B cell (primary cell): ENCODE measurements at regions not wholly inside any gene's neighbourhood (a gene's known extent, or its start where the extent isn't known, plus 50 kb on each side); places are given as distances from the start of the nearest gene placed in this dataset.

Experiments used
- ATAC-seq: fragments of 200-7000 bp; cut with Tn5 transposase; one replicate; pipeline ENCODE4 v1.10.0; 2021; ENCODE audit warnings: low read depth, mild to moderate bottlenecking, moderate number of reproducible peaks, moderate library complexity
- CTCF ChIA-PET: fragments of 350-600 bp; sonication (Branson Sonifier 250); formaldehyde crosslinking; loops from one replicate; lab custom pipeline; 2021; ENCODE audit warnings: antibody characterized with exemption, inconsistent platforms; lab: Charles Lee
- POLR2A ChIA-PET: fragments of 350-600 bp; sonication (Branson Sonifier 250); formaldehyde crosslinking; loops from one replicate; lab custom pipeline; 2021; ENCODE audit warnings: antibody characterized with exemption; lab: Charles Lee
- DNase-seq: peaks from one replicate; pipeline ENCODE4 v3.0.0; 2013
- H2AFZ ChIP-seq: 2 replicates; pipeline ENCODE4 v1.6.1; 2012; ENCODE audit warnings: mild to moderate bottlenecking, low read depth, low read length; ENCODE audit not compliant: insufficient read depth, poor library complexity, severe bottlenecking
- H3K27ac ChIP-seq, 2 donors: 1 replicate in 1 of 2; 2 replicates in 1 of 2; pipeline ENCODE4 v1.5.1; 2012 to 2013; ENCODE audit warnings: low read length in 2 of 2, mild to moderate bottlenecking in 2 of 2, moderate library complexity in 1 of 2
- H3K27me3 ChIP-seq, 4 experiments: fragments of 200-600 bp in 1 of 4; sonication (generic) in 1 of 4; replicated peaks in 1 of 4; 1 replicate in 2 of 4; 2 replicates in 2 of 4; pipeline versions ENCODE4 v1.6.1 to v1.7.0; 2013 to 2016; ENCODE audit warnings: low read length in 3 of 4, mild to moderate bottlenecking in 2 of 4, mixed read lengths in 1 of 4, moderate library complexity in 1 of 4; ENCODE audit not compliant: insufficient read depth in 4 of 4, control insufficient read depth in 3 of 4; ENCODE audit errors: control extremely low read depth in 1 of 4
- H3K36me3 ChIP-seq, 2 experiments: replicated peaks in 1 of 2; 1 replicate in 1 of 2; 2 replicates in 1 of 2; pipeline versions ENCODE4 v1.6.1 to v1.7.1; 2013; ENCODE audit warnings: low read length in 1 of 2; ENCODE audit not compliant: insufficient read depth in 2 of 2, control insufficient read depth in 1 of 2; ENCODE audit errors: control extremely low read depth in 1 of 2, extremely low read depth in 1 of 2
- H3K4me1 ChIP-seq, 2 donors: fragments of 200-600 bp in 1 of 2; sonication (generic) in 1 of 2; 1 replicate in 1 of 2; 2 replicates in 1 of 2; pipeline versions ENCODE4 v1.5.1 to v1.6.1; 2013 to 2017; ENCODE audit warnings: low read length in 2 of 2; ENCODE audit not compliant: control insufficient read depth in 2 of 2, insufficient read depth in 2 of 2
- H3K4me2 ChIP-seq: replicated peaks from 2 replicates; pipeline ENCODE3; 2012; ENCODE audit warnings: mild to moderate bottlenecking, low read depth, low read length; ENCODE audit not compliant: poor library complexity, severe bottlenecking
- H3K4me3 ChIP-seq, 5 experiments: fragments of 200-600 bp in 1 of 5; sonication (generic) in 1 of 5; 1 replicate in 3 of 5; 2 replicates in 2 of 5; pipeline versions ENCODE4 v1.5.1 to v1.7.0; 2011 to 2016; ENCODE audit warnings: low read length in 4 of 5, mild to moderate bottlenecking in 4 of 5, low read depth in 2 of 5, control low read depth in 1 of 5, moderate library complexity in 1 of 5; ENCODE audit not compliant: insufficient read depth in 1 of 5; ENCODE audit errors: control extremely low read depth in 1 of 5, extremely low read depth in 1 of 5
- H3K79me2 ChIP-seq: fragments of 200-600 bp; sonication (generic); one replicate; pipeline ENCODE4 v1.6.0; 2016; ENCODE audit warnings: low read length; ENCODE audit not compliant: control insufficient read depth, insufficient read depth
- H3K9ac ChIP-seq: fragments of 200-600 bp; sonication (generic); 2 replicates; pipeline ENCODE4 v1.6.1; 2017; ENCODE audit warnings: mild to moderate bottlenecking, low read length, moderate library complexity
- H3K9me3 ChIP-seq, 3 donors: one replicate each; pipeline versions ENCODE4 v1.6.1 to v1.7.1; 2013; ENCODE audit warnings: low read length in 2 of 3; ENCODE audit not compliant: control insufficient read depth in 2 of 3, insufficient read depth in 1 of 3; ENCODE audit errors: control extremely low read depth in 1 of 3
- H4K20me1 ChIP-seq: 2 replicates; pipeline ENCODE4 v1.6.0; 2012; ENCODE audit warnings: mild to moderate bottlenecking, low read length; ENCODE audit not compliant: insufficient read depth, control insufficient read depth, poor library complexity, severe bottlenecking
- H3K27ac Mint-ChIP-seq: one replicate; pipeline ENCODE4 v1.8.0; 2021; ENCODE audit warnings: mixed read lengths
- H3K27me3 Mint-ChIP-seq: one replicate; pipeline ENCODE4 v1.8.0; 2021; ENCODE audit warnings: mixed read lengths
- H3K4me1 Mint-ChIP-seq: one replicate; pipeline ENCODE4 v1.8.0; 2021; ENCODE audit warnings: mixed read lengths
- H3K4me3 Mint-ChIP-seq: one replicate; pipeline ENCODE4 v1.8.0; 2021; ENCODE audit warnings: mixed read lengths
- H3K9me3 Mint-ChIP-seq: one replicate; pipeline ENCODE4 v1.8.0; 2022; ENCODE audit warnings: mixed read lengths; ENCODE audit not compliant: insufficient read depth
- EZH2 ChIP-seq: IDR thresholded peaks from 2 replicates; pipeline ENCODE4 v1.6.1; 2012; ENCODE audit warnings: borderline replicate concordance, low read depth, mild to moderate bottlenecking, moderate library complexity, low read length; ENCODE audit not compliant: insufficient read depth, poor library complexity, severe bottlenecking
- WGBS: methylation state at CpG from one replicate; pipeline ENCODE4 v1.1.5; 2013; ENCODE audit warnings: missing lambda C conversion rate; ENCODE audit not compliant: insufficient coverage; 5-methylcytosine and 5-hydroxymethylcytosine counted together
- intact Hi-C: fragments of 100-400 bp; cut with micrococcal nuclease; formaldehyde crosslinking; loops from one replicate; pipeline ENCODE4 v1.10.0; 2022
- TF ChIP-seq, protein P1 (sequence below): fragments of 200-600 bp; IDR thresholded peaks from one replicate; pipeline ENCODE4 v1.8.0; 2022; ENCODE audit warnings: antibody characterized with exemption, mild to moderate bottlenecking

GRCh38 chr7:109473172-109473571, 903.5 kb downstream of the DNAJB9 start:
- TF ChIP-seq, protein P1, sequence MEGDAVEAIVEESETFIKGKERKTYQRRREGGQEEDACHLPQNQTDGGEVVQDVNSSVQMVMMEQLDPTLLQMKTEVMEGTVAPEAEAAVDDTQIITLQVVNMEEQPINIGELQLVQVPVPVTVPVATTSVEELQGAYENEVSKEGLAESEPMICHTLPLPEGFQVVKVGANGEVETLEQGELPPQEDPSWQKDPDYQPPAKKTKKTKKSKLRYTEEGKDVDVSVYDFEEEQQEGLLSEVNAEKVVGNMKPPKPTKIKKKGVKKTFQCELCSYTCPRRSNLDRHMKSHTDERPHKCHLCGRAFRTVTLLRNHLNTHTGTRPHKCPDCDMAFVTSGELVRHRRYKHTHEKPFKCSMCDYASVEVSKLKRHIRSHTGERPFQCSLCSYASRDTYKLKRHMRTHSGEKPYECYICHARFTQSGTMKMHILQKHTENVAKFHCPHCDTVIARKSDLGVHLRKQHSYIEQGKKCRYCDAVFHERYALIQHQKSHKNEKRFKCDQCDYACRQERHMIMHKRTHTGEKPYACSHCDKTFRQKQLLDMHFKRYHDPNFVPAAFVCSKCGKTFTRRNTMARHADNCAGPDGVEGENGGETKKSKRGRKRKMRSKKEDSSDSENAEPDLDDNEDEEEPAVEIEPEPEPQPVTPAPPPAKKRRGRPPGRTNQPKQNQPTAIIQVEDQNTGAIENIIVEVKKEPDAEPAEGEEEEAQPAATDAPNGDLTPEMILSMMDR = no peak
- no peak for TF ChIP-seq EZH2
- ATAC-seq = no peak
- no peak overlapping the region for H3K4me3 ChIP-seq
- CTCF ChIA-PET = no interaction called here
- H3K4me1 Mint-ChIP-seq = no peaks in the 10 kb centered on the region
- H3K9ac ChIP-seq = no peak overlapping the region
- H4K20me1 ChIP-seq = no peaks in the 10 kb centered on the region
- no peaks in the 10 kb centered on the region for H3K27me3 ChIP-seq
- H3K27ac Mint-ChIP-seq = no peak overlapping the region
- no peak overlapping the region for H3K27ac ChIP-seq
- no peak overlapping the region for H3K4me2 ChIP-seq
- DNase-seq = no peak
- H3K36me3 ChIP-seq = no peaks in the 10 kb centered on the region
- H3K4me1 ChIP-seq = no peaks in the 10 kb centered on the region
- intact Hi-C loops = no loop called here
- peaks cover 1% of the 10 kb centered on the region for H3K9me3 Mint-ChIP-seq
- no peaks in the 10 kb centered on the region for H3K9me3 ChIP-seq
- no peak overlapping the region for H3K4me3 Mint-ChIP-seq
- H3K27me3 Mint-ChIP-seq = no peaks in the 10 kb centered on the region
- no CpG with 5 or more reads among the region's 1 CpG for WGBS
- no peaks in the 10 kb centered on the region for H3K79me2 ChIP-seq
- no peak overlapping the region for H2AFZ ChIP-seq
- POLR2A ChIA-PET = no interaction called here

GRCh38 chr7:109476409-109476808, 906.7 kb downstream of the DNAJB9 start:
- Mint-ChIP-seq H3K27me3 (no peaks in the 10 kb centered on the region), H3K9me3 (no peaks in the 10 kb centered on the region), H3K4me3 (no peak overlapping the region), H3K4me1 (no peaks in the 10 kb centered on the region), H3K27ac (no peak overlapping the region)
- DNase-seq (no peak), ATAC-seq (no peak)
- no peak overlapping the region for H3K4me3 ChIP-seq
- no peak for TF ChIP-seq EZH2
- TF ChIP-seq, protein P1 = no peak
- WGBS = no CpG with 5 or more reads among the region's 3 CpGs
- intact Hi-C loops = no loop called here
- H3K36me3 ChIP-seq = no peaks in the 10 kb centered on the region
- ChIA-PET CTCF (no interaction called here), POLR2A (no interaction called here)
- H3K4me2 ChIP-seq = no peak overlapping the region
- H3K27ac ChIP-seq = no peak overlapping the region
- no peak overlapping the region for H2AFZ ChIP-seq
- no peak overlapping the region for H3K9ac ChIP-seq
- no peaks in the 10 kb centered on the region for H3K4me1 ChIP-seq
- no peaks in the 10 kb centered on the region for H4K20me1 ChIP-seq
- no peaks in the 10 kb centered on the region for H3K79me2 ChIP-seq
- H3K27me3 ChIP-seq = no peaks in the 10 kb centered on the region
- no peaks in the 10 kb centered on the region for H3K9me3 ChIP-seq
